Left cardiac atrium (tissue), 4 donors: ENCODE measurements at regions not wholly inside any gene's neighbourhood (a gene's known extent, or its start where the extent isn't known, plus 50 kb on each side); places are given as distances from the start of the nearest gene placed in this dataset.
"Not testable (repeated sequence)": the region's sequence is repeated elsewhere in the genome, so short reads cannot be mapped to it uniquely, and the experiment has no call there.

Source experiments
- ATAC-seq, 2 donors: fragments of 200-7000 bp; cut with Tn5 transposase; one replicate each; pipeline ENCODE4 v1.9.1; 2020; ENCODE audit warnings: mild to moderate bottlenecking in 2 of 2, moderate library complexity in 2 of 2
- DNase-seq: peaks from one replicate; pipeline ENCODE4 v3.0.0-alpha.2; 2020
- intact Hi-C, 2 donors: fragments of 100-400 bp; cut with DNase I; formaldehyde crosslinking; loops; one replicate each; pipeline versions ENCODE4 v1.14.1 to v1.15.1; 2022 to 2023
- donor health status: DM: no; HTN: yes; CAD: no.
- donor health status: DM: no; HTN: yes; CAD: no; lungs with severe emphysema.
- donor health status: DM: yes; HTN: yes; CAD: no.
- donor health status: Dilated cardiomyopathy.

DNA sequence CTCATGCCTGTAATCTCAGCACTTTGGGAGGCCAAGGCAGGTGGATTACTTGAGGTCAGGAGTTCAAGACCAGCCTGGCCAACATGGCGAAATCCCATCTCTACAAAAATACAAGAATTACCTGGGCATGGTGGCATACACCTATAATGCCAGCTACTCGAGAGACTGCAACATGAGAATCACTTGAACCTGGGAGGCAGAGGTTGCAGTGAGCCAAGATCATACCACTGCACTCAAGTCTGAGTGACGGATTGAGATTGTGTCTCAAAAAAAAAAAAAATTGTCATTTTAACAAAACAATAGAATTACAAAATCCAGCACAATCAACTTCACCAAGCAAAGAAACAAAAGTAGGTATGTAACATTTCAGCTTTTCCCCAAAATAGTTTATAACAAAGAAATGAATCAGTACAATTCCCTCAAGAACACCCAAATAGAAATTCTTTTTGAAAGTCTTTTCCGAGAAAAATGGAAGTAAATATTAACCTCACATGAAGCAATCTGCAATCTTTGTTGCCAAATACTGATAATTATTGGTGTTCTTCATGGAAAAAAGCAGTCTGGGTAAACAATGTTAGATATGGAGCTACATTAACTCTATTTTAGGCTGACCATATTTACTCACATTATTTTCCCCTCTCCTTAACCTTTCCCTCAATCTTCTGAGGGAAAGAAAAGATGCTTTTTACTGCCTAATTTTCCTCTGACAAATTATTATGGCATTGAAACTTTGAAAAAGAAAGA, 165.9 kb upstream of the ATF7IP start:
- DNase-seq: no peak
- ATAC-seq: no peak

DNA sequence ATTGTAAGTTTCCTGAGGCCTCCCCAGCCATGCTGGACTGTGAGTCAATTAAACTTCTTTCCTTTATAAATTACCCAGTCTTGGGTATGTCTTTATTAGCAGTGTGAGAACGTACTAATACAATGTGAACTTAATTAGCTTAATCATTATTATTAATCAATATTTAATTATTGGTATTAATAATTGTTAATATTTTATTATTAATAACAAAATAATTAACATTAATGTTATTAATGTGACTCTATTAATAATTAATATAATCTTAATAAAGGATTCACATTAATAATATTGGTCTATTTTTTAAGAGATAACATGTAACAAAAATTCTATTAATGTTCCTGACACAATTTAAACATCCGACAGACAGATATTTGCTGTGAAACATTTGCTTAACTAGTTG, 164.9 kb upstream of the ATF7IP start:
- DNase-seq (no peak), ATAC-seq (no peak)
- intact Hi-C loops: no loop called here

More for the DNA sequence above, 165.9 kb upstream of the ATF7IP start:
- intact Hi-C loops: no loop called here

DNA sequence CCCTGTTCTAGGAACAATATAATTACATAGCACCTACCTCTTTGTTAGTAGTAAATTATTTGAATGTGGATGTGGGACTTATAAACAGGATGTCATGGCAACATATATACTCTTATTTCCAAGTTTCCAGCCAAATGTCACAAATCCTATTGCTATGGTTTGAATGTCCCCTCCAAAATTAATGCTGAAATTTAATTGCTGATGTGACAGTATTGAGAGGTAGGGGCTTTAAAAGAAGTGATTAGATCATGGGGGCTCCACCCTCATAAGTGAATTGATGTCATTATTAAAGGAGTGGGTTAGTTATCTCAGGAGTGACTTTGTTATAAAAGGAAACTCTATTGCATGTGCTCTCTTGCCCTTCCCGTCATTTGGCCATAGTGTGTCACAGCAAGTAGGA, 164.2 kb upstream of the ATF7IP start:
- DNase-seq (no peak), ATAC-seq (no peak)
- intact Hi-C loops: no loop called here

- ATAC-seq (peak in 1 of 2 donors; percentile 34), DNase-seq (no peak)
- intact Hi-C loops: no loop called here
Measured at GRCh38 chr12:14207905-14208551, 157.5 kb upstream of the ATF7IP start.

DNA sequence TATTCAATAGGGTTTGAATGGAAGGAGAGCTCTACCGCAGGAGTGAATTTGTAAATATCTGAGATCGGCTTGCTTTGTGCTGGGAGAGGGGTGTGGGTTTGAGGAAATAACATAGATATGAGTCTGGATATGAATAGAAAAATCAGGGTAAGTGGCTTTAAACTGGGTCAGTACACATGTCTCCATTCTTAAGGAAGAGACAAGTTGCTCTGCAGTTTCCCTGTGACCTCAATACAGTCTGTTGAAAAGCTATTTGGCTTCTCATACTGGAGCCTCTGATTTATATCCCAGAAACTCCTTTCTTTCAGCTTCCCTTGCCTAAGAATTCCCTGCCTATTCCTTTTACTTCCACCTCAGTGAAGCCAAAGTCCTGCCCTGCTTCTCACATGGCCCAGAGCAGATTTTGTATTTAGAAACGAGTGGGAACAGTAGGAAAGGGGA, 153.5 kb upstream of the ATF7IP start:
- ATAC-seq (peak in 1 of 2 donors; percentile 32), DNase-seq (no peak)
- intact Hi-C loops: no loop called here

GRCh38 chr12:14213542-14213941, 151.9 kb upstream of the ATF7IP start:
- DNase-seq: no peak
- no peak for ATAC-seq
- intact Hi-C loops: no loop called here

- ATAC-seq: peak; percentile 18 to 59
- intact Hi-C loops: no loop called here
- no peak for DNase-seq
Measured at GRCh38 chr12:14214495-14214894, 151.0 kb upstream of the ATF7IP start.

GRCh38 chr12:14215949-14216348, 149.5 kb upstream of the ATF7IP start:
- ATAC-seq, intact Hi-C loops, DNase-seq: not testable (repeated sequence)

DNA sequence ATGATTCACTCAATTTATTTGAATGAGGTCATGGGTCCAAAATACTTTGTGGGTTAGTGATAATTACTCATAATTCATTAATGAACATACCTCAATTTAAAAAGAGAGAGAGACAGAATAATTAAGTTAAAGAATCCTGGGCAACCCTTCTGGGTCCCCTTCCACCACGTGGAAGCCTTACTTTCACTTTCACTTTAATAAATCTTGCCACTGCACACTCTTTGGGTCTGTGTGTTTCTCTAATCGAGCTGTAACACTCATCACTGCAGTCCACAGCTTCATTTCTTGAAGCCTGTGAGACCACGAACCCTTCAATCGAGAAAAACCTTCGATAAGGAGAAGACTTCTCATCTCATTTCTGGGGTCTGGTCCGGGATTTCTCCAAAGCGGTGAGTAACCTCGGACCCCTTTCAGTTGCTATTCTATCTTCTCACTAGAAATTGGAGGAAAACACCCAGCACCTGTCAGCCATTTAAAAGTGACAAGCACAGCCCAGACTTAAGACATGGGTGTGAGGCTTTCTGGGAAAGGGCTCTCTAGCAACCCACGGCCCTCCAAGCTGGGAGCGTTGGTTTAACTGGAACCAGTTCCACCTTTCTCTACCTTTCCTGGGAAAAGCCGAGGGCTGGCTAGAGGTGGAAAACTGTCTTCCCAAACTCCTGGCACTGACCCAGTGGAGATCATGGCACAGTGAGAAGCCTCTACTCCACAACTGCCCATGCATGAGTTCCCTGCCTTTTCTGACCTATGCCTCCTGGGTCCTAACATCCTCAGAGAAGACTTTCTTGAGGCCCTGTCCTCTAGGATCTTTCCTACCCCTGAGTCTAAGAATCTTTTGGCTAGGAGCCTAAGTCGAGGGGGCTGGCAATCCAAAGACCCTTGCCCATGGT, 148.8 kb upstream of the ATF7IP start:
- ATAC-seq (no peak), DNase-seq (no peak)
- intact Hi-C loops: no loop called here

- ATAC-seq (no peak), DNase-seq (no peak)
- intact Hi-C loops: no loop called here
Measured at GRCh38 chr12:14219156-14219555, 146.3 kb upstream of the ATF7IP start.

- intact Hi-C loops, ATAC-seq, DNase-seq: not testable (repeated sequence)
Measured at GRCh38 chr12:14219670-14220069, 145.8 kb upstream of the ATF7IP start.

DNA sequence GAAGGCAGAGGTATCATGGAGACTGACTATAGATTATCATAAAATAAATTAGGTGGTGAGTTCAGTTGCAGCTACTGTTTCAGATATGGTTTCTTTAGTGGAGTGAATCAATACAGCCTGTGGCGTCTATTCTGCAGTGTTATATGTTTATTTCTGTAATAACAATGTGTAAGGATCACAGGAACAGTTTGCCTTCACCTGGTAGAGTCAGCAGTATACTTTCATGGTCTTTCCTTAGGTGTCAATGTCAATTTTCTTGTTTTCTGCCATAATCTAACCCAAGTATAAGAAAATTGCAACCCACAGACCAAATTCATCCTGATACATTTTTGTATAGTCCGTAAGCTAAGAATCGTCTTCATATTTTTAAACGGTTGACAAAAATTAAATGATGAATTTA, 140.4 kb upstream of the ATF7IP start:
- DNase-seq (no peak), ATAC-seq (no peak)
- intact Hi-C loops: no loop called here

DNA sequence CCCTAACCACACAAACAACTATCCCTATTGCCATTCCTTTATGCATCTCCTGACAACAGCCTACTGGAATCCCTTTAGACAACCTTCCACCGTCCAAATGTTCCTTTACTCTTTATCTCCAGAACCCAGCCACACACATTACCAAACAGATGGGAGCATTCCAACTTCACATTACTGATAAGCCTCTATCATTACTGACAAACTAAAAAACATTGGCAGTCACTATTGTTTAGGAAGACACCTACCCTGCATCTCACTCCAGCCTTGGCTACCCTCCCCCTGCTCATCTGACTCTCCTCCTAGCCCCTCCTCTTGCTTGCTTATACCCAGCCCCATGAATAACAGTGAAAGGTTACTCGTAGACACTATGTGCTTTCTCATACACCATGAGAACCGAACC, 130.3 kb upstream of the ATF7IP start:
- not testable (repeated sequence) for ATAC-seq, DNase-seq
- intact Hi-C loops: loop anchor here in 1 of 2 donors (2.0 kb wide), 1 partner anchor 384 kb away; no protein-coding TSS in a partner anchor

GRCh38 chr12:14236641-14237040, 128.8 kb upstream of the ATF7IP start:
- intact Hi-C loops, ATAC-seq: not testable (repeated sequence)

GRCh38 chr12:14238221-14238792, 127.2 kb upstream of the ATF7IP start:
- ATAC-seq: peak; percentile 53 to 71
- intact Hi-C loops: loop anchor here in 1 of 2 donors (2.0 kb wide), 2 partner anchors 180 to 426 kb away; no protein-coding TSS in a partner anchor

More at GRCh38 chr12:14236641-14237040, 128.8 kb upstream of the ATF7IP start:
- DNase-seq: not testable (repeated sequence)

GRCh38 chr12:14239350-14239934, 126.0 kb upstream of the ATF7IP start:
- intact Hi-C loops: loop anchor here in 1 of 2 donors (2.0 kb wide), 2 partner anchors 179 to 425 kb away; no protein-coding TSS in a partner anchor

More at GRCh38 chr12:14238221-14238792, 127.2 kb upstream of the ATF7IP start:
- DNase-seq: no peak

DNA sequence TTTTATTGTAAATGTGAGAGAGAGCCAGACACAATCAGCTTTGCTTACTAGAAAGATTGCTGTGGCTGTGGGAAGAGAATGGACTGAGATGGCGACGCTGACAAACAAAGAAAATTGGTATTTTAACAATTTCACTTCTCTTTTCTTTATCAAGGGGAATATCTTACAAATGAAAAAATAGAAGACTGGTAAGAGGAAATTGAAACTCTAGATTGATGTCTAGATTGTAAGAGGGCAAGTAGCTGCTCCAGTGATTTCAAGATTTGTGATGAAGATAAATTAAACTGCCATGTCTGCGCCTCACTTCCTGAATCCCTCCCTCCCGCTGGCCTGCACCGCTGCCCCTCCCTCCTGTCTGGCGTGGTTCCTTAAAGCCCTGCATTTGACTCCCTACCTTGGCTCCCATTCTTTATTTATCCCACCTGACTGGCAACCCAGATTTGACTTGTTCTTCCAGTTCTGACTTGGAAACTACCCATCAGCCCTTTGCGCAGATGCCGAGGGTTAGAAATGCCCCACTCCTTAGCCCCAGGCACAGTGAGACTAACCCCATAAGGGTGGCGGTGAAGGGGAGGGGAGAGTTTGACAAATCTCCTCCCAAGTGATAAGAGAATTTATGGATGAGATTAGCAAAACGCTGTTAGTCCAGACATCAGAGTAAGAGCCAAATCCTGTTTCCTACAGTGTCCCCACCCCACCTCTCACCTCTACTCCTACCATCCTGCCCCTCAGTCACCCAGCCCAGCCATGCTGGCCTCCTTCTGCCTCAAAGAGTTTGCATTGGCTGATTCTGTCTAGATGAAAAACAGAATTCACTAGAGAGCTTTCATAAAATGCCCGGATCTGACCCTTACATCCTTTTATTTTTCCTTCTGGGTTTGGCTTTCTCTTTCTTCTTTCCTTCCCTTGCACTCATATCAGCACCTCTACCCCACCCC, 125.3 kb upstream of the ATF7IP start:
- intact Hi-C loops: loop anchor here in 1 of 2 donors (2.0 kb wide), 2 partner anchors 179 to 425 kb away; no protein-coding TSS in a partner anchor
- no peak for DNase-seq
- ATAC-seq: peak in 1 of 2 donors; percentile 69

More at GRCh38 chr12:14239350-14239934, 126.0 kb upstream of the ATF7IP start:
- DNase-seq: peak; percentile 36
- ATAC-seq: peak; percentile 87 to 93
